ENCODE measurements at regions not wholly inside any gene's neighbourhood (a gene's known extent, or its start where the extent isn't known, plus 50 kb on each side); places are given as distances from the start of the nearest gene placed in this dataset.

DNA sequence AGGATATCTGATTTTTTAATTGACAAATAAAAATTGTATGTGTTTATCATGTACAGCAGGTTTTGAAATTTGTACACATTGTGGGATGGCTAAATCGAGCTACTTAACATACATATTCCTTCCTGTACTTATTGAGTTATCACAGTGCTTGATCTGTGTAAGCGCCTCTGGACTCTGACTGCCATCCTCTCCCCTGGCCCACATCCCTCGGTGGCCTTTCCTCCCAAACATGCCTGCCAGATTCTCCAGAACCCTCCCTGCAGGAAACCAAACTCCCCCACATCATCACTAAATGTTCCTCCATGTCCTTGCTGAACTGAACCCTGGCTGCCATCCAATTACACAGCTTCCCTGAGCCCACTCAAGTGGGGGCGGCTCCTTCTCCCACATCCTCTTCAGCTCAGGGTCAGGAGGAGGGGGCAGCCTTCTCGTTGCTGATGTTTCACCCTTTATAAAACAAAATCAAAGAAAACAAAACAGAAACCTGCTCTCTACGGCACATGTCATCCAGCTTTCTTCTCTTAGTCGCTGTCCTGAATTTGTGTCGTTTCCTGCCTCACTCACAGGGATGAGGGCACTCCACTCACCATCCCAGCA is 97.1 kb upstream of the SPATA13 start:
- TF ChIP-seq POLR2A (IDR thresholded peaks at IDR 0.05), result no peak
- TF ChIP-seq, protein P1, sequence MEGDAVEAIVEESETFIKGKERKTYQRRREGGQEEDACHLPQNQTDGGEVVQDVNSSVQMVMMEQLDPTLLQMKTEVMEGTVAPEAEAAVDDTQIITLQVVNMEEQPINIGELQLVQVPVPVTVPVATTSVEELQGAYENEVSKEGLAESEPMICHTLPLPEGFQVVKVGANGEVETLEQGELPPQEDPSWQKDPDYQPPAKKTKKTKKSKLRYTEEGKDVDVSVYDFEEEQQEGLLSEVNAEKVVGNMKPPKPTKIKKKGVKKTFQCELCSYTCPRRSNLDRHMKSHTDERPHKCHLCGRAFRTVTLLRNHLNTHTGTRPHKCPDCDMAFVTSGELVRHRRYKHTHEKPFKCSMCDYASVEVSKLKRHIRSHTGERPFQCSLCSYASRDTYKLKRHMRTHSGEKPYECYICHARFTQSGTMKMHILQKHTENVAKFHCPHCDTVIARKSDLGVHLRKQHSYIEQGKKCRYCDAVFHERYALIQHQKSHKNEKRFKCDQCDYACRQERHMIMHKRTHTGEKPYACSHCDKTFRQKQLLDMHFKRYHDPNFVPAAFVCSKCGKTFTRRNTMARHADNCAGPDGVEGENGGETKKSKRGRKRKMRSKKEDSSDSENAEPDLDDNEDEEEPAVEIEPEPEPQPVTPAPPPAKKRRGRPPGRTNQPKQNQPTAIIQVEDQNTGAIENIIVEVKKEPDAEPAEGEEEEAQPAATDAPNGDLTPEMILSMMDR (IDR thresholded peaks at IDR 0.05), result no peak
- TF ChIP-seq POLR2AphosphoS5 (IDR thresholded peaks at IDR 0.05), result no peak

All from stomach (tissue), 4 donors.